ENCODE measurements at regions not wholly inside any gene's neighbourhood (a gene's known extent, or its start where the extent isn't known, plus 50 kb on each side); places are given as distances from the start of the nearest gene placed in this dataset.
"Not testable (repeated sequence)": the region's sequence is repeated elsewhere in the genome, so short reads cannot be mapped to it uniquely, and the experiment has no call there.

- DNase-seq (ENCODE audit: low spot score): peak; percentile 74
Observed at GRCh38 chr4:14110407-14110806, 482.9 kb upstream of the BOD1L1 start.

- no peak for DNase-seq (ENCODE audit: low spot score)
Observed at GRCh38 chr4:14111730-14112181, 484.2 kb upstream of the BOD1L1 start.

GRCh38 chr4:14115106-14115505 is 487.6 kb upstream of the BOD1L1 start:
- no peak for DNase-seq (ENCODE audit: low spot score)

- DNase-seq (ENCODE audit: low spot score): no peak
Observed at GRCh38 chr4:14117575-14118238, 490.2 kb upstream of the BOD1L1 start.

- no peak for DNase-seq (ENCODE audit: low spot score)
Observed at GRCh38 chr4:14124816-14125215, 497.3 kb upstream of the BOD1L1 start.

GRCh38 chr4:14125375-14126129 is 498.0 kb upstream of the BOD1L1 start:
- no peak for DNase-seq (ENCODE audit: low spot score)

GRCh38 chr4:14130551-14130950 is 503.0 kb upstream of the BOD1L1 start:
- peak; percentile 6 for DNase-seq (ENCODE audit: low spot score)

GRCh38 chr4:14131335-14131734 is 503.8 kb upstream of the BOD1L1 start:
- no peak for DNase-seq (ENCODE audit: low spot score)

GRCh38 chr4:14132301-14132700 is 504.8 kb upstream of the BOD1L1 start:
- no peak for DNase-seq (ENCODE audit: low spot score)

GRCh38 chr4:14138106-14138505 is 510.6 kb upstream of the BOD1L1 start:
- DNase-seq (ENCODE audit: low spot score): no peak

- peak; percentile 38 for DNase-seq (ENCODE audit: low spot score)
Observed at GRCh38 chr4:14143892-14144291, 516.4 kb upstream of the BOD1L1 start.

GRCh38 chr4:14149176-14150053 is 521.9 kb upstream of the BOD1L1 start:
- no peak for DNase-seq (ENCODE audit: low spot score)

GRCh38 chr4:14151101-14151500 is 523.6 kb upstream of the BOD1L1 start:
- DNase-seq (ENCODE audit: low spot score): peak; percentile 16

- peak; percentile 32 for DNase-seq (ENCODE audit: low spot score)
Observed at GRCh38 chr4:14152834-14153519, 525.5 kb upstream of the BOD1L1 start.

GRCh38 chr4:14155803-14156202 is 528.3 kb upstream of the BOD1L1 start:
- no peak for DNase-seq (ENCODE audit: low spot score)

GRCh38 chr4:14157262-14157661 is 529.7 kb upstream of the BOD1L1 start:
- no peak for DNase-seq (ENCODE audit: low spot score)

- DNase-seq (ENCODE audit: low spot score): no peak
Observed at GRCh38 chr4:14165222-14165920, 537.8 kb upstream of the BOD1L1 start.

GRCh38 chr4:14167876-14168510 is 540.5 kb upstream of the BOD1L1 start:
- DNase-seq (ENCODE audit: low spot score): peak; percentile 46

- peak; percentile 97 for DNase-seq (ENCODE audit: low spot score)
Observed at GRCh38 chr4:14168919-14169318, 541.4 kb upstream of the BOD1L1 start.

GRCh38 chr4:14169460-14169859 is 541.9 kb upstream of the BOD1L1 start:
- peak; percentile 67 for DNase-seq (ENCODE audit: low spot score)

- not testable (repeated sequence) for DNase-seq (ENCODE audit: low spot score)
Observed at GRCh38 chr4:14169940-14170339, 542.4 kb upstream of the BOD1L1 start.
